ENCODE measurements at regions not wholly inside any gene's neighbourhood (a gene's known extent, or its start where the extent isn't known, plus 50 kb on each side); places are given as distances from the start of the nearest gene placed in this dataset.

- H3K27me3 Mint-ChIP-seq = peaks cover 20% of the 10 kb centered on the region
- TF ChIP-seq CTCF (IDR thresholded peaks at IDR 0.05) = no peak
- POLR2A ChIA-PET = no interaction called here
- CTCF ChIA-PET = no interaction called here
- DNase-seq (no peak), ATAC-seq (ENCODE audit: low read depth) (no peak)
- no peaks in the 10 kb centered on the region for H3K9me3 Mint-ChIP-seq
- intact Hi-C loops (cut with micrococcal nuclease) = no loop called here
- no peak overlapping the region for H3K27ac Mint-ChIP-seq
- no peaks in the 10 kb centered on the region for H3K4me1 Mint-ChIP-seq
- no peaks in the 10 kb centered on the region for H3K36me3 Mint-ChIP-seq (ENCODE audit: low read depth)
- no peak overlapping the region for H3K4me3 Mint-ChIP-seq
Measured at GRCh38 chr20:63130658-63131577, 85.0 kb downstream of the YTHDF1 start.

GRCh38 chr20:63129991-63130657, 85.8 kb downstream of the YTHDF1 start:
- ChIA-PET POLR2A (no interaction called here), CTCF (no interaction called here)
- H3K9me3 Mint-ChIP-seq = no peaks in the 10 kb centered on the region
- intact Hi-C loops (cut with micrococcal nuclease) = no loop called here
- H3K27me3 Mint-ChIP-seq = peaks cover 20% of the 10 kb centered on the region
- no peaks in the 10 kb centered on the region for H3K4me1 Mint-ChIP-seq
- ATAC-seq (ENCODE audit: low read depth) (no peak), DNase-seq (no peak)
- H3K36me3 Mint-ChIP-seq (ENCODE audit: low read depth) = no peaks in the 10 kb centered on the region
- no peak overlapping the region for H3K4me3 Mint-ChIP-seq
- no peak for TF ChIP-seq CTCF (IDR thresholded peaks at IDR 0.05)
- H3K27ac Mint-ChIP-seq = no peak overlapping the region

GRCh38 chr20:63129376-63129965, 86.5 kb downstream of the YTHDF1 start:
- Mint-ChIP-seq H3K36me3 (ENCODE audit: low read depth) (no peaks in the 10 kb centered on the region), H3K4me3 (no peak overlapping the region), H3K27me3 (peaks cover 20% of the 10 kb centered on the region), H3K9me3 (no peaks in the 10 kb centered on the region), H3K4me1 (no peaks in the 10 kb centered on the region), H3K27ac (no peak overlapping the region)
- ATAC-seq (ENCODE audit: low read depth) (no peak), DNase-seq (no peak)
- intact Hi-C loops (cut with micrococcal nuclease) = no loop called here
- TF ChIP-seq CTCF (IDR thresholded peaks at IDR 0.05) = no peak
- ChIA-PET CTCF (no interaction called here), POLR2A (no interaction called here)

GRCh38 chr20:63128956-63129355, 87.0 kb downstream of the YTHDF1 start:
- CTCF ChIA-PET = no interaction called here
- ATAC-seq (ENCODE audit: low read depth) (no peak), DNase-seq (no peak)
- peaks cover 20% of the 10 kb centered on the region for H3K27me3 Mint-ChIP-seq
- no peaks in the 10 kb centered on the region for H3K36me3 Mint-ChIP-seq (ENCODE audit: low read depth)
- no peaks in the 10 kb centered on the region for H3K9me3 Mint-ChIP-seq
- TF ChIP-seq CTCF (IDR thresholded peaks at IDR 0.05) = no peak
- intact Hi-C loops (cut with micrococcal nuclease) = no loop called here
- POLR2A ChIA-PET = no interaction called here
- H3K4me1 Mint-ChIP-seq = no peaks in the 10 kb centered on the region
- no peak overlapping the region for H3K27ac Mint-ChIP-seq
- no peak overlapping the region for H3K4me3 Mint-ChIP-seq

GRCh38 chr20:63128367-63128766, 87.6 kb downstream of the YTHDF1 start:
- Mint-ChIP-seq H3K27ac (no peak overlapping the region), H3K36me3 (ENCODE audit: low read depth) (no peaks in the 10 kb centered on the region), H3K4me1 (no peaks in the 10 kb centered on the region), H3K27me3 (peaks cover 20% of the 10 kb centered on the region), H3K4me3 (no peak overlapping the region), H3K9me3 (no peaks in the 10 kb centered on the region)
- CTCF ChIA-PET = no interaction called here
- intact Hi-C loops (cut with micrococcal nuclease) = no loop called here
- no peak for ATAC-seq (ENCODE audit: low read depth)
- POLR2A ChIA-PET = no interaction called here
- TF ChIP-seq CTCF (IDR thresholded peaks at IDR 0.05) = no peak
- no peak for DNase-seq
